ENCODE measurements at regions not wholly inside any gene's neighbourhood (a gene's known extent, or its start where the extent isn't known, plus 50 kb on each side); places are given as distances from the start of the nearest gene placed in this dataset.

GRCh38 chr22:27407369-27407985 lies 394.1 kb downstream of the MN1 start:
- no peak overlapping the region for H3K4me3 ChIP-seq
- H3K9me3 ChIP-seq: no peaks in the 10 kb centered on the region
- no peak overlapping the region for H3K27ac ChIP-seq
- no peaks in the 10 kb centered on the region for H3K27me3 ChIP-seq
- DNase-seq: no peak
- no peaks in the 10 kb centered on the region for H3K36me3 ChIP-seq
- no peak for TF ChIP-seq POLR2A (IDR thresholded peaks at IDR 0.05)
- TF ChIP-seq CTCF (IDR thresholded peaks at IDR 0.05): no peak
- no peaks in the 10 kb centered on the region for H3K4me1 ChIP-seq

GRCh38 chr22:27408068-27408467 lies 393.5 kb downstream of the MN1 start:
- no peak for DNase-seq
- H3K4me3 ChIP-seq: no peak overlapping the region
- no peaks in the 10 kb centered on the region for H3K27me3 ChIP-seq
- TF ChIP-seq POLR2A (IDR thresholded peaks at IDR 0.05): no peak
- TF ChIP-seq CTCF (IDR thresholded peaks at IDR 0.05): no peak
- H3K9me3 ChIP-seq: no peaks in the 10 kb centered on the region
- no peaks in the 10 kb centered on the region for H3K4me1 ChIP-seq
- no peak overlapping the region for H3K27ac ChIP-seq
- H3K36me3 ChIP-seq: no peaks in the 10 kb centered on the region

GRCh38 chr22:27409299-27409698 lies 392.3 kb downstream of the MN1 start:
- H3K9me3 ChIP-seq: no peaks in the 10 kb centered on the region
- no peaks in the 10 kb centered on the region for H3K4me1 ChIP-seq
- H3K27ac ChIP-seq: no peak overlapping the region
- H3K36me3 ChIP-seq: no peaks in the 10 kb centered on the region
- no peak for DNase-seq
- no peaks in the 10 kb centered on the region for H3K27me3 ChIP-seq
- no peak for TF ChIP-seq CTCF (IDR thresholded peaks at IDR 0.05)
- TF ChIP-seq POLR2A (IDR thresholded peaks at IDR 0.05): no peak
- H3K4me3 ChIP-seq: no peak overlapping the region

- TF ChIP-seq POLR2A (IDR thresholded peaks at IDR 0.05): no peak
- Histone ChIP-seq H3K27ac (no peak overlapping the region), H3K4me1 (no peaks in the 10 kb centered on the region), H3K36me3 (no peaks in the 10 kb centered on the region), H3K9me3 (no peaks in the 10 kb centered on the region), H3K27me3 (no peaks in the 10 kb centered on the region), H3K4me3 (no peak overlapping the region)
- no peak for DNase-seq
Observed at GRCh38 chr22:27412866-27413445, 388.6 kb downstream of the MN1 start.

GRCh38 chr22:27413702-27414101 lies 387.9 kb downstream of the MN1 start:
- H3K27ac ChIP-seq: no peak overlapping the region
- no peaks in the 10 kb centered on the region for H3K4me1 ChIP-seq
- no peaks in the 10 kb centered on the region for H3K9me3 ChIP-seq
- TF ChIP-seq CTCF (IDR thresholded peaks at IDR 0.05) (no peak), POLR2A (IDR thresholded peaks at IDR 0.05) (no peak)
- DNase-seq: no peak
- no peaks in the 10 kb centered on the region for H3K36me3 ChIP-seq
- no peaks in the 10 kb centered on the region for H3K27me3 ChIP-seq
- no peak overlapping the region for H3K4me3 ChIP-seq

- no peak for DNase-seq
- H3K27me3 ChIP-seq: no peaks in the 10 kb centered on the region
- H3K4me3 ChIP-seq: no peak overlapping the region
- no peaks in the 10 kb centered on the region for H3K9me3 ChIP-seq
- H3K36me3 ChIP-seq: no peaks in the 10 kb centered on the region
- no peak for TF ChIP-seq CTCF (IDR thresholded peaks at IDR 0.05)
- no peak for TF ChIP-seq POLR2A (IDR thresholded peaks at IDR 0.05)
- H3K27ac ChIP-seq: no peak overlapping the region
- peaks cover 0 to 7% (median 0%) of the 10 kb centered on the region in 4 donors for H3K4me1 ChIP-seq
Observed at GRCh38 chr22:27416511-27417420, 384.8 kb downstream of the MN1 start.

All from Peyer's patch (tissue), 4 donors.